GM19238 (cell line): ENCODE measurements at regions not wholly inside any gene's neighbourhood (a gene's known extent, or its start where the extent isn't known, plus 50 kb on each side); places are given as distances from the start of the nearest gene placed in this dataset.

Experiments
- DNase-seq: peaks from one replicate; pipeline ENCODE4 v3.0.0; 2011; ENCODE audit warnings: low spot score; ENCODE audit not compliant: insufficient read length

GRCh38 chr3:116929505-116930222 is 220.1 kb downstream of the TUSC7 start:
- DNase-seq: no peak

GRCh38 chr3:116930786-116931185 is 221.2 kb downstream of the TUSC7 start:
- DNase-seq: no peak

GRCh38 chr3:116939091-116939490 is 229.5 kb downstream of the TUSC7 start:
- DNase-seq: no peak

GRCh38 chr3:116939550-116939949 is 230.0 kb downstream of the TUSC7 start:
- no peak for DNase-seq

- DNase-seq: no peak
Observed at GRCh38 chr3:116940719-116941118, 231.1 kb downstream of the TUSC7 start.

GRCh38 chr3:116946376-116946775 is 236.8 kb downstream of the TUSC7 start:
- DNase-seq: no peak

GRCh38 chr3:116947148-116947547 is 237.6 kb downstream of the TUSC7 start:
- no peak for DNase-seq

GRCh38 chr3:116947809-116948208 is 238.2 kb downstream of the TUSC7 start:
- DNase-seq: no peak

GRCh38 chr3:116950301-116951055 is 240.9 kb downstream of the TUSC7 start:
- DNase-seq: no peak

GRCh38 chr3:116951610-116952009 is 242.0 kb downstream of the TUSC7 start:
- no peak for DNase-seq

GRCh38 chr3:116958291-116958690 is 248.7 kb downstream of the TUSC7 start:
- DNase-seq: no peak

GRCh38 chr3:116961106-116961505 is 251.5 kb downstream of the TUSC7 start:
- no peak for DNase-seq

- no peak for DNase-seq
Observed at GRCh38 chr3:116963802-116964201, 254.2 kb downstream of the TUSC7 start.

- DNase-seq: no peak
Observed at GRCh38 chr3:116966649-116967048, 257.1 kb downstream of the TUSC7 start.

- no peak for DNase-seq
Observed at GRCh38 chr3:116969135-116969534, 259.6 kb downstream of the TUSC7 start.

- no peak for DNase-seq
Observed at GRCh38 chr3:116969646-116970045, 260.1 kb downstream of the TUSC7 start.

- no peak for DNase-seq
Observed at GRCh38 chr3:116971531-116971930, 262.0 kb downstream of the TUSC7 start.

GRCh38 chr3:116974702-116975101 is 265.1 kb downstream of the TUSC7 start:
- DNase-seq: no peak

- no peak for DNase-seq
Observed at GRCh38 chr3:116977441-116977840, 267.9 kb downstream of the TUSC7 start.

GRCh38 chr3:116980099-116980498 is 270.5 kb downstream of the TUSC7 start:
- DNase-seq: no peak

- DNase-seq: no peak
Observed at GRCh38 chr3:116981089-116981488, 271.5 kb downstream of the TUSC7 start.

- no peak for DNase-seq
Observed at GRCh38 chr3:116984301-116984700, 274.7 kb downstream of the TUSC7 start.

- DNase-seq: no peak
Observed at GRCh38 chr3:116994351-116994879, 284.8 kb downstream of the TUSC7 start.
